Thyroid gland (tissue), 4 donors: ENCODE measurements at regions not wholly inside any gene's neighbourhood (a gene's known extent, or its start where the extent isn't known, plus 50 kb on each side); places are given as distances from the start of the nearest gene placed in this dataset.

Experiments used
- DNase-seq, 2 donors: peaks; one replicate each; pipeline ENCODE4 v3.0.0-alpha.2; 2019
- H3K27ac ChIP-seq, 3 donors: fragments of 200-600 bp; sonication (generic); 1 replicate in 2 of 3; 2 replicates in 1 of 3; pipeline ENCODE4 v1.5.1; 2016 to 2019; ENCODE audit warnings: mild to moderate bottlenecking in 1 of 3, moderate library complexity in 1 of 3
- H3K27me3 ChIP-seq: fragments of 200-600 bp; sonication (generic); one replicate; pipeline ENCODE4 v1.5.1; 2019
- H3K36me3 ChIP-seq, 2 donors: fragments of 200-600 bp; sonication (generic); one replicate each; pipeline ENCODE4 v1.5.1; 2016 to 2019
- H3K4me1 ChIP-seq, 2 donors: fragments of 200-600 bp; sonication (generic); one replicate each; pipeline ENCODE4 v1.5.1; 2017 to 2019
- H3K4me3 ChIP-seq, 3 donors: fragments of 200-600 bp; sonication (generic); replicated peaks in 1 of 3; 1 replicate in 2 of 3; 2 replicates in 1 of 3; pipeline ENCODE4 v1.5.1; 2016; ENCODE audit warnings: mild to moderate bottlenecking in 1 of 3
- H3K9me3 ChIP-seq: fragments of 200-600 bp; sonication (generic); one replicate; pipeline ENCODE4 v1.5.1; 2017
- POLR2A ChIP-seq, 2 donors: fragments of 450-650 bp; IDR thresholded peaks; one replicate each; pipeline ENCODE4 v1.6.1; 2017; ENCODE audit warnings: antibody characterized with exemption in 2 of 2, mild to moderate bottlenecking in 2 of 2, moderate library complexity in 1 of 2
- WGBS, 2 donors: methylation state at CpG; one replicate each; pipeline ENCODE4 v1.1.5; 2017; 5-methylcytosine and 5-hydroxymethylcytosine counted together
- intact Hi-C: fragments of 100-400 bp; cut with DNase I; formaldehyde crosslinking; loops from one replicate; pipeline ENCODE4 v1.15.1; 2023
- TF ChIP-seq, protein P1 (sequence below), 6 experiments: fragments of 200-600 bp in 3 of 6; fragments of 450-650 bp in 3 of 6; sonication (generic) in 3 of 6; IDR thresholded peaks; one replicate each; pipeline ENCODE4 v1.5.1; 2016 to 2019; ENCODE audit warnings: antibody characterized with exemption in 6 of 6, mild to moderate bottlenecking in 2 of 6, inconsistent platforms in 1 of 6, moderate library complexity in 1 of 6

DNA sequence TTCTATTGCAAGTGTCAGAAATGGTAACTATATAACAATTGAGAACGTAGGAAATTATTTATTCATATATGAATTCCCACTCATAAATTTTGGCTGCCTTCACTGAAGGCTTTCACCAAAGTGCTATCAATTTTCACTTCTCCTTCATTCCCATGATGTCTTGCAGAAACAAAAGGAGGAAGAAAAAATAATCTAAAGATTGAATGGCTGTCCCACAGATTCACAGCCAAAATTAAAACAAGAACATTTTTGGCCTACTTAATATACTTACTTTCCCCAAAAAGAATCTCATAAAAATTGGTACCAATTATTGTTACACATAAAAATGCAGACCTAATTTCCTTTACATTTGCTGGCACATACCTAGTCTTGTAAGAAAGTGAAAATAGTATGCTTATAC, 616.1 kb downstream of the CD109 start:
- H3K27ac ChIP-seq, result no peak overlapping the region
- no peak overlapping the region for H3K4me3 ChIP-seq
- no peaks in the 10 kb centered on the region for H3K4me1 ChIP-seq
- WGBS, 2 donors, result 90% methylated on average over 1 of the region's 1 CpG
- TF ChIP-seq, protein P1, sequence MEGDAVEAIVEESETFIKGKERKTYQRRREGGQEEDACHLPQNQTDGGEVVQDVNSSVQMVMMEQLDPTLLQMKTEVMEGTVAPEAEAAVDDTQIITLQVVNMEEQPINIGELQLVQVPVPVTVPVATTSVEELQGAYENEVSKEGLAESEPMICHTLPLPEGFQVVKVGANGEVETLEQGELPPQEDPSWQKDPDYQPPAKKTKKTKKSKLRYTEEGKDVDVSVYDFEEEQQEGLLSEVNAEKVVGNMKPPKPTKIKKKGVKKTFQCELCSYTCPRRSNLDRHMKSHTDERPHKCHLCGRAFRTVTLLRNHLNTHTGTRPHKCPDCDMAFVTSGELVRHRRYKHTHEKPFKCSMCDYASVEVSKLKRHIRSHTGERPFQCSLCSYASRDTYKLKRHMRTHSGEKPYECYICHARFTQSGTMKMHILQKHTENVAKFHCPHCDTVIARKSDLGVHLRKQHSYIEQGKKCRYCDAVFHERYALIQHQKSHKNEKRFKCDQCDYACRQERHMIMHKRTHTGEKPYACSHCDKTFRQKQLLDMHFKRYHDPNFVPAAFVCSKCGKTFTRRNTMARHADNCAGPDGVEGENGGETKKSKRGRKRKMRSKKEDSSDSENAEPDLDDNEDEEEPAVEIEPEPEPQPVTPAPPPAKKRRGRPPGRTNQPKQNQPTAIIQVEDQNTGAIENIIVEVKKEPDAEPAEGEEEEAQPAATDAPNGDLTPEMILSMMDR (IDR thresholded peaks at IDR 0.05), result no peak
- TF ChIP-seq POLR2A (IDR thresholded peaks at IDR 0.05), result no peak
- intact Hi-C loops, result no loop called here
- H3K9me3 ChIP-seq, result no peaks in the 10 kb centered on the region
- no peaks in the 10 kb centered on the region for H3K36me3 ChIP-seq
- no peaks in the 10 kb centered on the region for H3K27me3 ChIP-seq
- no peak for DNase-seq

DNA sequence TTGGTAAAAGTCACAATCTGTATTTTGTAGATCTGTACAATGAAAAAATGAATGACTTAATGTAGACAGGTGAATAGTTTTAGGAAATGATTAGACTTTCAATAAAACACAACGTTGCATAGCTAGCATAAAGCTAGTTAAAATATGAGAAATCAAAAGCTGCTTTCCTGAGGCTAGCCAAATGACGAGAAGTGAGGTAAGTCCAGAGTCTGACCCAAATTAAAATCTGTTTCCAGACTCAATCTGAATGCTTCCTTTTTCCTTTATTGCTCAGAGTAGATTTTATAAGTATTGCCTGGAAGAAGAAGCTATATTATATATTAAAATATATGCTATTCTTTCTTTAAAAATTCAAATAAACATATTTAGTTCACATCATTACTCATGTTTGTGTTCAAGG, 615.4 kb downstream of the CD109 start:
- H3K4me3 ChIP-seq, result no peak overlapping the region
- no peaks in the 10 kb centered on the region for H3K36me3 ChIP-seq
- intact Hi-C loops, result no loop called here
- no peaks in the 10 kb centered on the region for H3K27me3 ChIP-seq
- H3K27ac ChIP-seq, result no peak overlapping the region
- 66 to 70% methylated on average over 2 of the region's 2 CpGs for WGBS, 2 donors
- DNase-seq, result no peak
- H3K9me3 ChIP-seq, result no peaks in the 10 kb centered on the region
- no peaks in the 10 kb centered on the region for H3K4me1 ChIP-seq
- no peak for TF ChIP-seq POLR2A (IDR thresholded peaks at IDR 0.05)
- TF ChIP-seq, protein P1 (IDR thresholded peaks at IDR 0.05), result no peak

- peaks cover 0 to 7% of the 10 kb centered on the region in 2 donors for H3K4me1 ChIP-seq
- WGBS, 2 donors, result 59 to 76% methylated on average over 3 of the region's 3 CpGs
- intact Hi-C loops, result no loop called here
- no peak overlapping the region for H3K4me3 ChIP-seq
- no peaks in the 10 kb centered on the region for H3K27me3 ChIP-seq
- TF ChIP-seq, protein P1 (IDR thresholded peaks at IDR 0.05), result no peak
- TF ChIP-seq POLR2A (IDR thresholded peaks at IDR 0.05), result no peak
- no peaks in the 10 kb centered on the region for H3K36me3 ChIP-seq
- H3K27ac ChIP-seq, result no peak overlapping the region
- no peak for DNase-seq
- no peaks in the 10 kb centered on the region for H3K9me3 ChIP-seq
Measured at GRCh38 chr6:74289884-74290283, 593.9 kb downstream of the CD109 start.

- Histone ChIP-seq H3K4me1 (peaks cover 0 to 7% of the 10 kb centered on the region in 2 donors), H3K4me3 (no peak overlapping the region), H3K36me3 (no peaks in the 10 kb centered on the region), H3K9me3 (no peaks in the 10 kb centered on the region), H3K27ac (no peak overlapping the region), H3K27me3 (no peaks in the 10 kb centered on the region)
- no peak for DNase-seq
- TF ChIP-seq, protein P1 (IDR thresholded peaks at IDR 0.05), result no peak
- no peak for TF ChIP-seq POLR2A (IDR thresholded peaks at IDR 0.05)
- intact Hi-C loops, result no loop called here
- WGBS, 2 donors, result 59 to 76% methylated on average over 3 of the region's 3 CpGs
Measured at GRCh38 chr6:74287932-74288331, 591.9 kb downstream of the CD109 start.

DNA sequence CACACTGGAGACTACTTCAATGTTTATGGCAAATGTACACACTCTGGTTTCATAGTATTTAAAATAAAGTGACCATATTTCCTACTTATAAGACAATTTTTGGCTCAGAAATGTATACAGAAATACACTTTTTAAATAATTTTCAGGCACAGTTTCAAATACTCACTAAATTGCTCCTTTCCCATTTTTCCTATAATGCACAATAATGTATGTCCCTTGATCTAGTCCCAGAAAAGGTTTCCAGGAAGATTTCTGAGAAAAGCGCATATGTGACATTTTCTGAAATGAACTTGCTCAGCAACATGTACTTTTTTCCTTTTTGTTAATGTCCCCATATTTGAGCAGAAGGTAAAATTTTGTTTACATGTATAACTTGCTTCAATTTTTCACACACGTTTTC, 591.4 kb downstream of the CD109 start:
- no peak for TF ChIP-seq POLR2A (IDR thresholded peaks at IDR 0.05)
- TF ChIP-seq, protein P1 (IDR thresholded peaks at IDR 0.05), result no peak
- Histone ChIP-seq H3K9me3 (no peaks in the 10 kb centered on the region), H3K27ac (no peak overlapping the region), H3K4me3 (no peak overlapping the region), H3K4me1 (peaks cover 0 to 7% of the 10 kb centered on the region in 2 donors), H3K27me3 (no peaks in the 10 kb centered on the region), H3K36me3 (no peaks in the 10 kb centered on the region)
- DNase-seq, result no peak
- WGBS, 2 donors, result 86 to 92% methylated on average over 2 of the region's 2 CpGs
- intact Hi-C loops, result no loop called here
